ENCODE measurements at regions not wholly inside any gene's neighbourhood (a gene's known extent, or its start where the extent isn't known, plus 50 kb on each side); places are given as distances from the start of the nearest gene placed in this dataset.
"Not testable (repeated sequence)": the region's sequence is repeated elsewhere in the genome, so short reads cannot be mapped to it uniquely, and the experiment has no call there.

DNA sequence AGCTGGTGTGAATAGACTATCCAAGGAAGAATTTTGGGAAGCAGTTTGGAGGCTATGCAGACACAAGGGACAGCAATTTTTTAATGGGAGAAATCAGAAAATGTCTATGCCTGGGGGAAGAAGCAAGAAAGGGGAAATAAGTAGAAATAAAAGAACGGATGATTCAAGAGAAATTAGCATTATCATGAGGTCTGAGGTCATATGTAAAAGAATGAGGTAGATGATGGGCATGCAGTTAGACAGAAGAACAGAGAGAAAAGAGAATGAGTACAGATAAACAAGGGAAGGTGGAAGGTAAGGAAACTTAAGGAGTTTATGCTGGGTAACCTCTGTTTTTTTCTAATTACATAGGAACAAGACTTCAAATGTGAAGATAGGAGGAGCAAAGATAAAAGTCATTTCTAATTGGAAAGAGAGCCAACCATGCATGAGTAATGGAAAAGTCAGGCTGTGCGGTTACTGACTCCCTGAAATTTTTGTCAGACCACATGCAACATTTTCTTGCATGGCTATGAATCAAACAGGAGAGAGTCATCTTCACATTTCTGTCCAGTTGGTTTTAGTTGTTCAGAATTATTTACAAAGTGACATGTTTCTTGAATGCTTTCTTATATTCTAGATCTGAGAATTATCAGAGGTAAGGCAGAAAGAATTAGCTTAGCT, 101.0 kb upstream of the PIK3R1 start:
- no peak for DNase-seq

DNA sequence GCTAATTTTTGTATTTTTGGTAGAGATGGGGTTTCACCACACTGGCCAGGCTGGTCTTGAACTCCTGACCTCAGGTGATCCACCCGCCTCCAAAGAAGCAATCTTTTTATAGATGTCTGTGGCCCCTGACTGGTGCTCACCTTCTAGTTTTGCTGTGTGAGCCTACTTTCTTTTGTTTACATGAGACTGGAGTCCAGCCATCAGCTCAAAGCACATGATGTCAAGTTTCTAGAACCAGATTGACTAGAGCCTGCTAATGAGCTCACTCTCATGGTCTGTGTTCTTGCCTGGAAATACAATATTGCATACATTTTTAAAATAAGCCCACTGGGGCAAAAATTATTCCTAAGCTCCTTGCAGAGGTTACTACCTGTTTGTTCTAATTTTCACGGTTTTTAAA, 102.9 kb upstream of the PIK3R1 start:
- DNase-seq = no peak

DNA sequence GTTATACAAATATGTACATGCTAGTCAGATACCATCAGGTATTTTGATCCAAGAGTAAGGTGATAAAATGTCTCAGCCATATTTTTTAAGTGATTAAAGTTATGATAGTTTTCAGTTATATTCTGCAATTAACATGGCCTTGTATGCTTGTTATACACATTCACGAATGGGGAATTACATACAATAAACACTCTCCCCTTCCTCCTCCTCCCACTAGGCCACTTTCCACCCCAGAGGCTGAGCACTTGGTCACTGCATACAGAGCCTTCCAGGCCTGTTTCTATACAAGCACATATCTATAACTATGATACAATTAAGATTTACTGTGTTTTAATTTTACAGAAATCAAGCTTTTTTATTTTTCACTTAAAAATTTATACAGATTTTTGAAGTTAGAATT, 104.7 kb upstream of the PIK3R1 start:
- no peak for DNase-seq

DNA sequence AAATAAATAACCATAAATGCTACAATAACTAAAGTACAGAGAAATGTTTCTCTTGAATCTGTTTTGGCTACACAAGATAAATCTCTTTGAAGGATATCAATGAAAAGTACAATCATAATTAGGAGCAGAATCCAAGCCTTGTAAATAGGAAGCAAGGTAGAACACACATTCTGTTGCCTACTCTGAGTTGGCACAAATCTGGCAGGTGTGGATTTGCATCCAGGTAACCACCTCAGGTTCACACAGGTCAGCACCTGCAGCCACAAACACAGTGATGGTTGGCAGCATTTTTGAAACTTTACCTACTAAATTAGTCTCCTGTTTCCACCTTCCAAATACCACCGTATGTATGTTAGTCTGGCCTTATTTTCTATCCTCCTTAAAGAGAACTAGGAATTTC, 105.3 kb upstream of the PIK3R1 start:
- DNase-seq = no peak

DNA sequence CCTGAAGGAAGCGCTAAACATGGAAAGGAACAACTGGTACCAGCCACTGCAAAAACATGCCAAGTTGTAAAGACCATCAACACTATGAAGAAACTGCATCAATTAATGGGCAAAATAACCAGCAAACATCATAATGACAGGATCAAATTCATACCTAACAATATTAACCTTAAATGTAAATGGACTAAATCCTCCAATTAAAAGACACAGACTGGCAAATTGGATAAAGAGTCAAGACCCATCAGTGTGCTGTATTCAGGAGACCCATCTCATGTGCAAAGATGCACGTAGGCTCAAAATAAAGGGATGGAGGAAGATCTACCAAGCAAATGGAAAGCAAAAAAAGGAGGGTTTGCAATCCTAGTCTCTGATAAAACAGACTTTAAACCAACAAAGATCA, 111.3 kb upstream of the PIK3R1 start:
- not testable (repeated sequence) for DNase-seq

DNA sequence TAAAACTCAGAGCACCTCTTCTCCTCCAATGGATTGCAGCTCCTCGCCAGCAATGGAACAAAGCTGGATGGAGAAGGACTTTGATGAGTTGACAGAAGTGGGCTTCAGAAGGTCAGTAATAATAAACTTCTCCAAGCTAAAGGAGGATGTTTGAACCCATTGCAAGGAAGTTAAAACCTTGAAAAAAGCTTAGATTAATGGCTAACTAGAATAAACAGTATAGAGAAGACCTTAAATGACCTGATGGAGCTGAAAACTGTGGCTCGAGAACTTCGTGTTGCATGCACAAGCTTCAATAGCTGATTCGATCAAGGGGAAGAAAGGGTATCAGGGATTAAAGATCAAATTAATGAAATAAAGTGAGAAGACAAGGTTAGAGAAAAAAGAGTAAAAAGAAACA, 112.3 kb upstream of the PIK3R1 start:
- DNase-seq = not testable (repeated sequence)

DNA sequence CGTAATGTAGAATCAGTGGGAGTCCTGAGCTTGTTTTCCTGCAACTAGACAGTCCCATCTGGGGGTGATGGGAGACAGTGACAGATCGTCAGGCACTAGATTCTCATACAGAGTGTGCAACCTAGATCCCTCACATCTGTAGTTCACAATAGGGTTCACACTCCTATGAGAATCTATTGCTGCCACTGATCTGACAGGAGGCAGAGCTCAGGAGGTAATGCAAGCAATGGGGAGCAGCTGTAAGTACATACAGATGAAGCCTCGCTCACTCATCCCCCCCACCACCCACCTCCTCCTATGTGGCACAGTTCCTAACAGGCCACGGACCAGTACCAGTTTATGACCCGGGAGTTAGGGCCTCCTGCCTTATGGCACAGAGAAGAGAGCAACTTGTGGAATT, 116.2 kb upstream of the PIK3R1 start:
- DNase-seq = no peak

DNA sequence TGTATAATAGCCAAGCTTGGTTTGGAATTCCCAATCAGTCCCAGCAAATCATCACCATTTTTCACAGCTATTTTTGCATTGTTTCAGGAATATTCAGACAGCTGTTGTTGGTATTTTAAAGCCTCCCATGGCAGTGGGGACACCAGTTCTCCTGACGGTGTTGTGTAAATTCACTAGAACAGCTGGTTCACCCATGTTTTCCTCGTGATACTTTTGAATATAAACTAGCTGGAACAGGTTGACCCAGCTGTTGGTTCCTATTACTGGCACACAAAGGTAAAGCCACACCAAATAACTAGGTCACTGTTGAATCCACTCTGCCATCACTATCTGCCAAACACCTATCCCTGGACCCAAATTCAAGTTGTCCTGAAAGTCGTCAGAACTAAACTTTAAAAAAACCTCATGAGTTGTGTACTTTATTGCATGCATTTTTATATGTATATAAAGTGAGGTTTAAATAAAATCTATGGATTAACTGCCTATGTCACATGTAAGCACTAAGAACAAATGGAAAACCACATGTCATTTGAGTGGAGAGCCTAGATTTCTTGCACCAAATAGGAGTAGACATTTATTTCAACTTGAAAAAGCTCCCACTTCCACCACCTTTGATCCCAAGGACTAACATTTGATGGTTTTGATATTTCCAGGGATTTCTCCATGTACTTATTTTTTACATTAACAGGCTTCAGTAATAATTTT, 121.9 kb upstream of the PIK3R1 start:
- DNase-seq = no peak

DNA sequence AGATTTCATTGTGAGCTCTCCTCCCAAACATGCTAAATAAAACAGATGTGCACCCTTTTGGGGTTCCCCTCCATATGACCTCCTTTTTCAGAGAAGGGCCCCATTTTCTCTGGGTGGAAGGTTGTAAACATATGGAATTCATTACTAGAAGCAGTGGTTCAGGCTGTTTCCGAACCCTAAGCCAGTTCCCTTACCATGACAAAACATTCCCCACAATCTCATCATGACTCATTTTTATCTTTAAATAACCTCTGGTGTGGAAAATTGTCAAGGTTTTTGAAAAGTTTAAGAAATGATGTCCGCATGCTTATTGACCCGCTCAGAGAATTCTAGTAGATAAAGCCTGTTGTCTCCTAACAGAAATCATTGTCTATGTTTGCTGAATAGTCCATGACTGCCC, 127.3 kb upstream of the PIK3R1 start:
- no peak for DNase-seq

DNA sequence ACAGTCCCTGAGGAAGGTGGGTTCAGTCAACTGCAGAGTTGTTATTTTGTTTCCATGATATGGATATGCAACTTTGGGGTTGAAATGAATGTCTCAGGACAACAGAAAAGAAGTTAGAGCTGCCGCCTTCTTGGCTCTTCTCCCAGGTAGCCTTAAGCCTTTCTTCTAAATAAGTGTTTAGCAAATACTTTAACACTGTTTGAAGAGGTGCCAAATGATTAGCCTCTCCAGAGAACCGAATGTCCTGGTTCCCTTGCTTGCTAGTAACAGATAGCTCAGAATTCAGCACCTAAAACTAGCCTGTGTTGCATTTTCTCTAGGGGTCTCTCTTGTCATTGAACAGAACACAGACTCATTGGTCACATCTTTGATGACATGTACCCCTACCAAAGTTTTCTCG, 127.7 kb upstream of the PIK3R1 start:
- no peak for DNase-seq

DNA sequence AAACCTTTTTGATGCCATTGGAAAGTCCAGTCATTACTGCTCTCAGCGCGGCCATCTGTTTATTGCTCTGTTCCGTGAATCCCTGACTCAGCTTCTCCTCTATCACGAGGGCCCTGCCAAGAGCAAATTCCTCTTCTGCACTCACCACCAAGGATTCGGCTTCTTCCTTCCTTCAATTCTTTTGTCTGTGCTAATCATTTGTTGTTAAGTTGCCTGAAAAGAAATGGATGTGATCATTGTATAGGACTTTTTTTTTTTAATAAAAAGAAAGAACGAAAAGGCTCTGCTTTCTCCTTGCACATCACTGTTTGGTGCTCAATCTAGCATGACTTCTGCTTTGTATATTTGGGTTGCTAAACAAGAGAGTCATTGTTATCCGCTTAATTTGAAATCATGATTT, 128.7 kb upstream of the PIK3R1 start:
- no peak for DNase-seq

DNA sequence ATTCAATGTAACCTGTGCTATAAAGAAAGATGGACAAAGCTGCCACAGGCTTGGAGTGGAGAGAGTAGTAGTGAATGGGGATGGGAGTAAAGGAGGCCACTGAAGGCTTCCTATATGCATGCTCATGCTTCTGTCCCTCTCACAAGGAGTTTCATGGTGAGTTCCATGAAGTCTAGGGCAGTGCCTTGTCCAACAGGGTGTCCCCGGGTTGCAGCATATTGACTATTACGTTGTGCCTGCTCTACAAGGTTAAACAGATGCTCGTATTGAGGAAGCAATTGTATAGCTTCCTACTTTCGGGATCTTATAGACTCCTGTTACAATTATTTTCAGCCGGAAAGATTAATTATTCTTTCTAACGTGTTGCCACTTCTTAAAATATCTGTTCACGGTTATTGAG, 129.1 kb upstream of the PIK3R1 start:
- DNase-seq = no peak

DNA sequence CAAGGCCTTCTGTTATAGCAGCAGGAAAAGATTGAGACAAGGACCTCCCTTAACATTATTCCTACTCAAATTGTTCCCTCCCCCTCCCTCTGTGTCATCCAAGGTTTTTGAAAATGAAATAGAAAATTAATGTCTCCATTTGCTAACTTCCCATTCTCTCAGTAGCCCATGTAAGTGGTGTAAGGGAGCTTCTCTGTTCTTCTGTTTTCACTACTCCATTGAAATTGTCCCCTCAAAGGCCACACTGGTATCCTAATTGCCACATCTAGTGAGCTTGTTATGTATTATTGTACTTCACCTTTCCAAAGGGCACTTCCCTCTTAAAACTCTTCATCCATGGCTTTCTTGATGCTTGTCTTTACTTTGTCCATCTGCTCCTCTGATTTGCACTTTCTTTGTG, 131.2 kb upstream of the PIK3R1 start:
- DNase-seq = no peak

DNA sequence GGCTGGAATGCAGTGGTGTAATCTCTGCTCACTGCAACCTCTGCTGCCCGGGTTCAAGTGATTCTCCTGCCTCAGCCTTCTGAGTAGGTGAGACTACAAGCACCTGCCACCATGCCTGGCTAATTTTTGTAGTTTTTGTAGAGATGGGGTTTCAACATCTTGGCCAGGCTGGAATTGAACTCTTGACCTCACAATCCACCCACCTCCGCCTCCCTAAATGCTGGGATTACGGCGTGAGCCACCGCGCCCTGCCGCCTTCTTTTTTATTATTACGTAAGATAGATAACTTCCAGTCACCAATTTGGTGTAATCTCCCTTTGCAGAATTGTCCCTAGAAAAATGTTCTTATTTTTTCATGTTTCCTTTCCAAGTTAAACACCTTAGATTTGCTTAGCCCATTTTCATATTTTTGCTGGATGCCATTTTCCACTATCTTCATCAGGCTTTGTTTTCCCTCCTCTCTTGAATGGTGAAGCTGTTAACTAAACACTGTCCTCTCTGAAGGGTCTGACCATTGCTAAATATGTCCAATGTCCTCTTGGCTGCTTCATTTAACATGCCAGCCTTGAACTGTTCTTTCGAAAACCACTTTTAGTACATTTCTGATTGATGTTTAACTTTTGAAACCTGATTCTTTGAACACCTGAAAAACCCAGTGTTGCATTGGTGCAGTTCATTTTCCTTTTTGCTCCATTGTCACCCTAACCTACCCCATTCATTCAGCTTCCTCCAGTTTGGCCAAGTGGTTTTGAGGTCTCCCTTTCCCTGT, 135.1 kb upstream of the PIK3R1 start:
- no peak for DNase-seq

DNA sequence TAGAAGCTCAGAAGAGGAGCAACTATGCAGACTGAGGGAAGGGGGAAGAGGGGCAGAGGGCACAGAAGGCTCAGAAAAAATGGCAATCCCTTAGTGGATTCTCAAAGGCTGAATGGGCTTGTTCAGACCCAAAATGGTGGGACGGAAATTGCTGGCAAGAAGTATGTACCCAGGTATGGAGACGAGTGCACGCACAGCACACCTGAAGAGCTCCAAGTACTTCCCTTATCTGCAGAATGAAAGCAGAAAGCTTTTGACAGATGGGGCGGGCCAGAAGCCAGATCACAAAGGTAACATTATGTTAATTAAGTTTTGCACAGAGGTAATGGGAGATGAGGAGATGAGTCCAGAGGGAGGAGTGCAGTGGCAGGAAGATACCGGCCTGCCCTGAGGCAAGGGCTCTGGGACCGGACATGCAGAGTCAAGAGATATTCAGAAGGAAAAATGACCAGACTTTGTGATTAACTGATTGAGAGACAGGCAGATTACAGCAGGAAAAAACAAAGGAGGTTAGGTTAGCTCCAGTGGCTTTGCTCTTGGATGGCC, 138.1 kb upstream of the PIK3R1 start:
- no peak for DNase-seq

DNA sequence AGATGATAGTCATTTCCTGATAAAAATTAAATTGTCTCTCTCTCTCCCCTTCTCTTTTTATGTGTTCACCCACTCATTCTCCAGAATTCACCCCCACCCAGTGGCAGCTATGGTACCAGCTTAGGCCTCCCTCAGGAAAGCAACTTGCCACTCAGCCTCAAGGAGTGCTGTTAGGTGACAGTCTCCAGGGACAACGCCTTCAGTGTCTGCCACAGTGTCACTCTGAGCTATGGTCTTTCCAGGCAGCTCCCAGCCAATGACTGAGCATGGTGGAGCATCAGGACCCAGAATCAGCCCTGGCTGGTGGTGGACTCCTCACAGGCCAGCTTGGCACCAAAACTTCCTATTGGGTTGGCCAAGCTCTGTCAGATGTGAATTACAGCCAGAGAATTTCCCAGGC, 140.9 kb upstream of the PIK3R1 start:
- no peak for DNase-seq

DNA sequence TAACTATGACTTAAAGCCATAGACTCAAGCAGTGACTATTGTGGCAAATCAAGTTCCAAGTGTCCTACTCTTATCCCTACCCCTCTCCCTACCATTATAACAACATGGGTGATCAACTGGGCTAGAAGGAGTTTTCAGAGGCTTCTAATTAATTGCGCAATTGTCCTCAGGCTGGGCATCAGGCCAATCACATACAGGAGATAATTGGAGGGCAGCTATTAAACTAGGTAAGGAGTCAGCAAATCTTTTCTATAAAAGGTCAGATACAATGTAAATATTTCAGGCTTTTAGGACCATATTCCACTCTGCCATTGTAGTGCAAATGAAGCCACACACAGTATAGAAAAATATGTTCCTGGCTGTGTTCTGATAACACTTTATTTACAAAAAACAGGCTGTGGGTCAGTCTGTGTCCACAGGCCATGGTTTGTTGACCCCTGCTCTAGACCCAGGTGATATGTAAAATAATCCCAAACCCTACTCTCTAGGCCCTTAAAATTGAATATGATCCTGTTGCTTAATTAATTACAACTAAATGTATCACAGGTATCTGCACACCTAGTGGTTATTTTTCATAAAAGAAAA, 141.4 kb upstream of the PIK3R1 start:
- no peak for DNase-seq

DNA sequence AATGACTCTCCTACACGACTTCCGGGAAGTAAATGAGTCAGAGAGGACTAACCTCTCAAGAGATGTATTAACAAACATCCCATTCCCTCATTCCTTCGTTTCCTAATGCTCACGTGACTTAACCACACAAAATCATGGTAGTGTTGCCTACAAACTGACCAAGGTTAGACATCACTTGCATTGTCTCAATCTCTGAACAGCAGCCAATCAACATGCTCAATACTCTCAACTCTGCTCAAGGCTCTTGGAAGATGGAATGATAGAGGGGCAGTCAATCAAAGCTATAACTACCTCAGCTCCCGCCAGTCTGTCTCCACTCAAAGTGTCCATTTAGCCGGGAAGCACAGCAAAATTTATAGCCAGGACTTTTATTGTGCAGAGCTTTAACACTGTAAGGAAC, 143.8 kb upstream of the PIK3R1 start:
- no peak for DNase-seq

DNA sequence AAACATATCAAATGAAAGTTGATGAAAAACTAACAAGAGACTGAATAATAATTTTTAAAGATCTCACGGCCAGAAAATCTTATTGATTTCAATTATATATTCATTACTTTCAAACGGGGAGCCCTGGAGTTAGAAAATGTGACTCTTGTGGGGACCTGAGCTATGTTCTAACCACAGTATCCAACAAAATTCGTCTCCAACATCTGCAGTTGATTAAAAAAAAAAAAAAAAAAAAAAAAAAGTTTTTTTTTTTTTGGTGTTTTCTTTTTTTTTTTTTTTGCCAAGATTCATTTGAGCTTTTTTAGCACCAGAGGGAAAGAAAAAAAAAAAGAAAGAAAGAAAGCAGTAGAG, 144.3 kb upstream of the PIK3R1 start:
- no peak for DNase-seq

DNA sequence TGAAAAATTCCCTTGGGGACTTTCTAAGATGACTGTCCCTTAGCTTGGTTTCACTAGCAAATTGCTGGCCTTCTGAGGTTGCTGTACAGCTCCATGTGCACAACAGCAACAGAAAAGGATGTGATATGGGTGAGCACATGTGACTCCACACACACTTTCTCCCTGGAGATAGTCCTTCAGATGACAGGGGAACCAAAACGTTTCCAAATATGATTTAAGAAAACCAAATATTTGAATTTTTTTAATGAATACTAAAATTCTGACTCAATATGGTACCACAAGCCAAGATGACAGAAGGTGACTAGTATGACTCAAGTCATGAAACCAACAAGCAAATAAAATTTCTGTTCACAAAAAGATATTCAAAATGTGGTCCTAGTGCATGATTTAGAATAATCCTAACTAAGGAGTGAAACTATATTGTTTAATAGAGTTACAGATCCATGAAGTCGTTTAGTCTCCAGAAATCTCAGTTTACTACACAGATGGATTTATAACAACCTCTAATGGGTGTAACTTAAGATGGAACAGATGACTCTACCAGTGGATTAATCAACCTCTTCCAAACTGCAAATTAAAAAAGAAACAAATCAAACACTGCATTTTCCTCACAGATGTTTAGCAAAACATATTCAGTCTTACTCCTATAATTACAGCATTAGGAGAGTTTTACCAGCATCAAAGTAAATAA, 144.8 kb upstream of the PIK3R1 start:
- no peak for DNase-seq

DNA sequence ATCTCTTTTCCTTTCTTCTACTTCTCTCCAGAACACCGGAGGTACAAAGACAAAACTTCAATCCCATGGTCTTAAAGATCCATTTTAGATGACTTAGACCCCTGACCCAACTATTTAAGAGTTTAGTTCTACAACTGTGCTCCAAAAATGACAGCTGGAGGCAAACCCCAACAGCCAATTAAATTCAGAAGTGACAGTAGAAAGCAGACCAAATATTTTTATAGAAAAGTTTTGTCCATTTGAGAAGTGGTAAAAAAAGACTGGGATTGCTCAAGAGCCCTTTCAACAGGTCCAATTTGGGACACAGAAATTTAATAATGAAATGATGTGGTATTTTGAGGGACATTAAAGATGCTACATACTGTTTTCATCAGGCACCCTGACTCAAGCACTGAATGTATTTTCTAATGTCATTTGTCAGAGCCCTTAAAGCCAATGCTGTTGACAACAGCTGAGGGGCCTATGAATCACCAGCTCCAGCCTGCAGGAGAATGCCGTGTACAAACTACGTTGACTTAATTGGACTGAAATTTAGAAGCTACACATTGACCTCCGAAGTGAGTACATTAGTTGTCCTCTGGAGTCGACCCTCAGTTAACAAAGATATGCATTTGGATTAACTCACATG, 147.5 kb upstream of the PIK3R1 start:
- DNase-seq = no peak

DNA sequence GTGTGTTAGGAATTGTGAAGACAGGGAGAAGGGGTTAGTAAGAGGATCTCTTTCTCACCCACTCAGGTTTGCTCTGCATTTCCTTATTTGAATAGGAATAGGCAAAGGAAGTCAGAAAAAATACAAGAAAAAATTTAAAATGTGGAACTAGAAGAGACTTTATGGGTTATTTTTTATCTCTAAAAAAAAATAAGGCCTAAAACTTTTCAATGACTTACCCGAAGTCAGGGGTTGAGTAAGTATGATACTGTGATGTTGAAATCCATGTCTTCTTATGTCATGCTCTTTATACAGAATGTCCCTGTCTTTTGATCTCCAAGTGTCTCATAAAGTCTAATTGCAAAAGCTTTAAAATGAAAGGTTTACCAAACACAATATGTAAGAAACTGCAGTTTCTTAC, 148.3 kb upstream of the PIK3R1 start:
- DNase-seq = no peak
